ENCODE measurements at regions not wholly inside any gene's neighbourhood (a gene's known extent, or its start where the extent isn't known, plus 50 kb on each side); places are given as distances from the start of the nearest gene placed in this dataset.
"Not testable (repeated sequence)": the region's sequence is repeated elsewhere in the genome, so short reads cannot be mapped to it uniquely, and the experiment has no call there.

- H3K9me3 ChIP-seq: no peaks in the 10 kb centered on the region
- no peak for ATAC-seq
- no peaks in the 10 kb centered on the region for H3K36me3 ChIP-seq (replicated peaks in 1 of 2; ENCODE audit: insufficient read depth in 1 of 2, low read depth in 2 of 2)
- TF ChIP-seq POLR2A (IDR thresholded peaks at IDR 0.05) (no peak), CTCF (IDR thresholded peaks at IDR 0.05) (no peak)
- H3K4me1 ChIP-seq: no peaks in the 10 kb centered on the region
- DNase-seq: no peak
- H3K27ac ChIP-seq: no peak overlapping the region
- WGBS, 2 donors: 97 to 98% methylated on average over 2 of the region's 2 CpGs
- no peak overlapping the region for H3K4me3 ChIP-seq
- intact Hi-C loops (cut with DNase I): no loop called here
- no peaks in the 10 kb centered on the region for H3K27me3 ChIP-seq
These were observed 176.1 kb upstream of the ADAMTS19 start for GRCh38 chr5:129284010-129284409.

- H3K4me1 ChIP-seq; intact Hi-C loops (cut with DNase I); ATAC-seq; H3K36me3 ChIP-seq (replicated peaks in 1 of 2; ENCODE audit: insufficient read depth in 1 of 2, low read depth in 2 of 2); H3K4me3 ChIP-seq; H3K27me3 ChIP-seq; H3K27ac ChIP-seq; DNase-seq: not testable (repeated sequence)
- 64 to 78% methylated on average over 5 of the region's 5 CpGs for WGBS, 2 donors
- peaks cover 0 to 24% (median 0%) of the 10 kb centered on the region in 3 donors for H3K9me3 ChIP-seq
These were observed 165.9 kb upstream of the ADAMTS19 start for GRCh38 chr5:129294216-129294615.

GRCh38 chr5:129306725-129307124, 153.4 kb upstream of the ADAMTS19 start:
- H3K4me1 ChIP-seq: no peaks in the 10 kb centered on the region
- ATAC-seq: no peak
- no peak overlapping the region for H3K27ac ChIP-seq
- 88 to 100% methylated on average over 3 to 6 of the region's 6 CpGs for WGBS, 2 donors
- H3K36me3 ChIP-seq (replicated peaks in 1 of 2; ENCODE audit: insufficient read depth in 1 of 2, low read depth in 2 of 2): no peaks in the 10 kb centered on the region
- intact Hi-C loops (cut with DNase I): no loop called here
- TF ChIP-seq CTCF (IDR thresholded peaks at IDR 0.05) (no peak), POLR2A (IDR thresholded peaks at IDR 0.05) (no peak)
- no peaks in the 10 kb centered on the region for H3K27me3 ChIP-seq
- H3K9me3 ChIP-seq: peaks cover 0 to 31% (median 0%) of the 10 kb centered on the region in 3 donors
- H3K4me3 ChIP-seq: no peak overlapping the region
- DNase-seq: no peak

- WGBS, 2 donors: 74 to 100% methylated on average over 1 to 3 of the region's 3 CpGs
These were observed 137.1 kb upstream of the ADAMTS19 start for GRCh38 chr5:129322968-129323367.

GRCh38 chr5:129341306-129341705, 118.8 kb upstream of the ADAMTS19 start:
- ATAC-seq (no peak), DNase-seq (no peak)
- Histone ChIP-seq H3K9me3 (no peaks in the 10 kb centered on the region), H3K27ac (no peak overlapping the region), H3K4me3 (no peak overlapping the region), H3K4me1 (peaks cover 17% of the 10 kb centered on the region), H3K36me3 (replicated peaks in 1 of 2; ENCODE audit: insufficient read depth in 1 of 2, low read depth in 2 of 2) (no peaks in the 10 kb centered on the region), H3K27me3 (no peaks in the 10 kb centered on the region)
- intact Hi-C loops (cut with DNase I): no loop called here
- TF ChIP-seq POLR2A (IDR thresholded peaks at IDR 0.05): no peak
- TF ChIP-seq CTCF (IDR thresholded peaks at IDR 0.05): no peak
- 71 to 76% methylated on average over 1 of the region's 1 CpG for WGBS, 2 donors

More at GRCh38 chr5:129322968-129323367, 137.1 kb upstream of the ADAMTS19 start:
- TF ChIP-seq POLR2A (IDR thresholded peaks at IDR 0.05) (no peak), CTCF (IDR thresholded peaks at IDR 0.05) (no peak)
- ATAC-seq: no peak
- H3K27me3 ChIP-seq: no peaks in the 10 kb centered on the region
- intact Hi-C loops (cut with DNase I): no loop called here
- no peak overlapping the region for H3K4me3 ChIP-seq
- no peak for DNase-seq
- H3K36me3 ChIP-seq (replicated peaks in 1 of 2; ENCODE audit: insufficient read depth in 1 of 2, low read depth in 2 of 2): no peaks in the 10 kb centered on the region
- no peaks in the 10 kb centered on the region for H3K4me1 ChIP-seq
- no peak overlapping the region for H3K27ac ChIP-seq
- H3K9me3 ChIP-seq: peaks cover 0 to 11% (median 0%) of the 10 kb centered on the region in 3 donors
